Right cardiac atrium (tissue), 5 donors: ENCODE measurements at regions not wholly inside any gene's neighbourhood (a gene's known extent, or its start where the extent isn't known, plus 50 kb on each side); places are given as distances from the start of the nearest gene placed in this dataset.
"Not testable (repeated sequence)": the region's sequence is repeated elsewhere in the genome, so short reads cannot be mapped to it uniquely, and the experiment has no call there.

Source experiments
- ATAC-seq, 2 donors: fragments of 200-7000 bp; cut with Tn5 transposase; one replicate each; pipeline versions ENCODE4 v1.8.0 to v1.9.1; 2020; ENCODE audit warnings: moderate library complexity in 2 of 2, mild to moderate bottlenecking in 1 of 2
- DNase-seq, 3 donors: peaks; one replicate each; pipeline ENCODE4 v3.0.0-alpha.2; 2020
- H3K27ac ChIP-seq: one replicate; pipeline ENCODE4 v1.5.1; 2013; ENCODE audit warnings: mild to moderate bottlenecking, low read length, control low read depth, moderate library complexity
- H3K27me3 ChIP-seq: one replicate; pipeline ENCODE4 v1.6.1; 2013; ENCODE audit not compliant: control insufficient read depth, insufficient read depth
- H3K4me1 ChIP-seq: one replicate; pipeline ENCODE4 v1.6.1; 2013; ENCODE audit warnings: low read length; ENCODE audit not compliant: control insufficient read depth, insufficient read depth
- H3K4me3 ChIP-seq: one replicate; pipeline ENCODE4 v1.5.1; 2013; ENCODE audit warnings: low read length, control low read depth
- H3K9me3 ChIP-seq: one replicate; pipeline ENCODE4 v1.6.1; 2013; ENCODE audit warnings: low read length; ENCODE audit not compliant: control insufficient read depth
- WGBS: extraction: QIAGEN DNeasy Blood & Tissue Kit; methylation state at CpG from one replicate; pipeline ENCODE4 v1.1.7; 2013; 5-methylcytosine and 5-hydroxymethylcytosine counted together
- intact Hi-C, 4 donors: fragments of 100-400 bp; cut with DNase I; formaldehyde crosslinking; loops; one replicate each; pipeline versions ENCODE4 v1.11.0 to v1.14.0; 2022 to 2023
- donor health status: healthy with polysubstance abuse.
- donor health status: DM: no; HTN: yes; CAD: no.
- donor health status: DM: no; HTN: no; CAD: no.
- donor health status: DM: no; HTN: yes; CAD: no; lungs with severe emphysema.
- donor health status: DM: yes; HTN: yes; CAD: no.

GRCh38 chr11:134994431-134994830 is 582.4 kb upstream of the B3GAT1 start:
- no peak overlapping the region for H3K4me3 ChIP-seq
- no peak overlapping the region for H3K27ac ChIP-seq
- no peaks in the 10 kb centered on the region for H3K27me3 ChIP-seq
- intact Hi-C loops = no loop called here
- ATAC-seq (no peak), DNase-seq (no peak)
- no peaks in the 10 kb centered on the region for H3K4me1 ChIP-seq
- H3K9me3 ChIP-seq = no peaks in the 10 kb centered on the region

- intact Hi-C loops = no loop called here
- H3K9me3 ChIP-seq = no peaks in the 10 kb centered on the region
- H3K27me3 ChIP-seq = no peaks in the 10 kb centered on the region
- H3K4me3 ChIP-seq = no peak overlapping the region
- DNase-seq = no peak
- no peaks in the 10 kb centered on the region for H3K4me1 ChIP-seq
- no peak overlapping the region for H3K27ac ChIP-seq
- whole genome bisulfite sequencing = 62% methylated on average over 7 of the region's 7 CpGs
- ATAC-seq = no peak
Measured at GRCh38 chr11:134993691-134994243, 581.7 kb upstream of the B3GAT1 start.

GRCh38 chr11:134992981-134993380 is 580.9 kb upstream of the B3GAT1 start:
- no peaks in the 10 kb centered on the region for H3K27me3 ChIP-seq
- 69% methylated on average over 6 of the region's 6 CpGs for WGBS
- no peaks in the 10 kb centered on the region for H3K4me1 ChIP-seq
- DNase-seq (no peak), ATAC-seq (no peak)
- H3K9me3 ChIP-seq = no peaks in the 10 kb centered on the region
- intact Hi-C loops = no loop called here
- H3K4me3 ChIP-seq = no peak overlapping the region
- H3K27ac ChIP-seq = no peak overlapping the region

- Histone ChIP-seq H3K27me3 (no peaks in the 10 kb centered on the region), H3K9me3 (no peaks in the 10 kb centered on the region), H3K27ac (no peak overlapping the region), H3K4me1 (no peaks in the 10 kb centered on the region), H3K4me3 (no peak overlapping the region)
- ATAC-seq = no peak
- intact Hi-C loops = no loop called here
- no peak for DNase-seq
- WGBS = 42% methylated on average over 4 of the region's 4 CpGs
Measured at GRCh38 chr11:134988495-134988894, 576.5 kb upstream of the B3GAT1 start.

GRCh38 chr11:134987822-134988221 is 575.8 kb upstream of the B3GAT1 start:
- Histone ChIP-seq H3K9me3 (no peaks in the 10 kb centered on the region), H3K27ac (no peak overlapping the region), H3K27me3 (no peaks in the 10 kb centered on the region), H3K4me1 (no peaks in the 10 kb centered on the region), H3K4me3 (no peak overlapping the region)
- no peak for ATAC-seq
- DNase-seq = no peak
- 84% methylated on average over 8 of the region's 8 CpGs for WGBS
- intact Hi-C loops = no loop called here

- ATAC-seq (no peak), DNase-seq (no peak)
- H3K27ac ChIP-seq = no peak overlapping the region
- no peaks in the 10 kb centered on the region for H3K27me3 ChIP-seq
- H3K4me1 ChIP-seq = no peaks in the 10 kb centered on the region
- H3K9me3 ChIP-seq = no peaks in the 10 kb centered on the region
- no peak overlapping the region for H3K4me3 ChIP-seq
- WGBS = 60% methylated on average over 7 of the region's 7 CpGs
- intact Hi-C loops = no loop called here
Measured at GRCh38 chr11:134987223-134987768, 575.3 kb upstream of the B3GAT1 start.

- intact Hi-C loops = no loop called here
- no peaks in the 10 kb centered on the region for H3K27me3 ChIP-seq
- no peak for DNase-seq
- WGBS = 79% methylated on average over 8 of the region's 8 CpGs
- ATAC-seq = no peak
- H3K9me3 ChIP-seq = no peaks in the 10 kb centered on the region
- no peak overlapping the region for H3K4me3 ChIP-seq
- H3K4me1 ChIP-seq = no peaks in the 10 kb centered on the region
- no peak overlapping the region for H3K27ac ChIP-seq
Measured at GRCh38 chr11:134984421-134984820, 572.4 kb upstream of the B3GAT1 start.

- intact Hi-C loops, H3K27ac ChIP-seq, H3K27me3 ChIP-seq, ATAC-seq, H3K9me3 ChIP-seq, DNase-seq, H3K4me1 ChIP-seq, H3K4me3 ChIP-seq: not testable (repeated sequence)
- WGBS = 84% methylated on average over 8 of the region's 8 CpGs
Measured at GRCh38 chr11:134982432-134982831, 570.4 kb upstream of the B3GAT1 start.

- Histone ChIP-seq H3K27me3 (no peaks in the 10 kb centered on the region), H3K4me3 (no peak overlapping the region), H3K27ac (no peak overlapping the region), H3K4me1 (no peaks in the 10 kb centered on the region), H3K9me3 (no peaks in the 10 kb centered on the region)
- intact Hi-C loops = no loop called here
- ATAC-seq (no peak), DNase-seq (no peak)
- 64% methylated on average over 4 of the region's 4 CpGs for WGBS
Measured at GRCh38 chr11:134981835-134982234, 569.8 kb upstream of the B3GAT1 start.

GRCh38 chr11:134980819-134981710 is 569.0 kb upstream of the B3GAT1 start:
- intact Hi-C loops = no loop called here
- WGBS = 71% methylated on average over 13 of the region's 13 CpGs
- no peak overlapping the region for H3K27ac ChIP-seq
- no peaks in the 10 kb centered on the region for H3K27me3 ChIP-seq
- H3K9me3 ChIP-seq = no peaks in the 10 kb centered on the region
- no peak overlapping the region for H3K4me3 ChIP-seq
- no peaks in the 10 kb centered on the region for H3K4me1 ChIP-seq
- peak; percentile 23 to 25 for ATAC-seq
- no peak for DNase-seq

GRCh38 chr11:134979089-134979457 is 567.0 kb upstream of the B3GAT1 start:
- ATAC-seq, H3K27ac ChIP-seq, H3K4me1 ChIP-seq, H3K4me3 ChIP-seq, intact Hi-C loops, H3K27me3 ChIP-seq, DNase-seq, H3K9me3 ChIP-seq: not testable (repeated sequence)
- WGBS = 94% methylated on average over 12 of the region's 12 CpGs
